OCI-LY1 (cell line): ENCODE measurements at regions not wholly inside any gene's neighbourhood (a gene's known extent, or its start where the extent isn't known, plus 50 kb on each side); places are given as distances from the start of the nearest gene placed in this dataset.

Experiments
- H2AFZ ChIP-seq: fragments of 200-600 bp; sonication (generic), shearing (Covaris generic); 2 replicates; pipeline ENCODE4 v1.6.0; 2014; ENCODE audit warnings: antibody characterized with exemption, mild to moderate bottlenecking, low read length
- H3F3A ChIP-seq: fragments of 200-600 bp; sonication (generic), shearing (Covaris generic); 2 replicates; pipeline ENCODE4 v1.6.0; 2014; ENCODE audit warnings: mild to moderate bottlenecking, antibody characterized with exemption, low read length, moderate library complexity; ENCODE audit not compliant: insufficient read depth
- H3K27ac ChIP-seq: fragments of 200-600 bp; sonication (generic); 2 replicates; pipeline ENCODE4 v1.5.1; 2014; ENCODE audit warnings: low read length, mixed run types, mild to moderate bottlenecking, low read depth; ENCODE audit not compliant: poor library complexity, severe bottlenecking
- H3K27me3 ChIP-seq: fragments of 200-600 bp; sonication (generic); 2 replicates; pipeline ENCODE4 v1.6.0; 2014; ENCODE audit warnings: antibody characterized with exemption, mild to moderate bottlenecking, low read length, moderate library complexity; ENCODE audit not compliant: insufficient read depth
- H3K36me3 ChIP-seq: fragments of 200-600 bp; sonication (generic); 2 replicates; pipeline ENCODE4 v1.6.1; 2014; ENCODE audit warnings: mild to moderate bottlenecking, antibody characterized with exemption, low read length, moderate library complexity, mixed read lengths; ENCODE audit not compliant: insufficient read depth
- H3K4me1 ChIP-seq: fragments of 200-600 bp; sonication (generic); 2 replicates; pipeline ENCODE4 v1.5.1; 2014; ENCODE audit warnings: mild to moderate bottlenecking, low read length, moderate library complexity; ENCODE audit not compliant: insufficient read depth, severe bottlenecking
- H3K4me2 ChIP-seq: fragments of 200-600 bp; sonication (generic), shearing (Covaris generic); 2 replicates; pipeline ENCODE4 v1.6.1; 2014; ENCODE audit warnings: low read length
- H3K4me3 ChIP-seq: fragments of 200-600 bp; sonication (generic); 2 replicates; pipeline ENCODE4 v1.5.1; 2014; ENCODE audit warnings: low read length, low read depth, mild to moderate bottlenecking, mixed read lengths; ENCODE audit not compliant: poor library complexity, severe bottlenecking
- H3K79me2 ChIP-seq: fragments of 200-600 bp; shearing (Covaris generic); 2 replicates; pipeline ENCODE4 v1.6.1; 2016; ENCODE audit warnings: mixed run types, low read length, mixed read lengths; ENCODE audit not compliant: insufficient read depth
- H3K9ac ChIP-seq: fragments of 200-600 bp; sonication (generic), shearing (Covaris generic); 2 replicates; pipeline ENCODE4 v1.6.1; 2014; ENCODE audit warnings: mild to moderate bottlenecking, low read length, mixed read lengths
- H3K9me2 ChIP-seq: fragments of 200-600 bp; sonication (generic), shearing (Covaris generic); 2 replicates; pipeline ENCODE4 v1.6.1; 2014; ENCODE audit warnings: low read depth, mild to moderate bottlenecking, low read length, mixed read lengths
- H3K9me3 ChIP-seq: fragments of 200-600 bp; shearing (Covaris generic); 2 replicates; pipeline ENCODE4 v1.6.1; 2014; ENCODE audit warnings: low read length, mixed read lengths
- H4K20me1 ChIP-seq: fragments of 200-600 bp; sonication (generic), shearing (Covaris generic); 2 replicates; pipeline ENCODE4 v1.6.0; 2016; ENCODE audit warnings: mild to moderate bottlenecking, low read length; ENCODE audit not compliant: insufficient read depth
- CTCF ChIP-seq: fragments of 200-600 bp; sonication (generic), shearing (Covaris generic); IDR thresholded peaks from 2 replicates; pipeline ENCODE4 v1.5.1; 2017; ENCODE audit warnings: mild to moderate bottlenecking, antibody characterized with exemption, low read length, moderate library complexity, mixed read lengths
- EZH2 ChIP-seq: fragments of 200-600 bp; sonication (generic), shearing (Covaris generic); IDR thresholded peaks from 2 replicates; pipeline ENCODE4 v1.8.0; 2017; ENCODE audit warnings: borderline replicate concordance, mixed run types, mild to moderate bottlenecking, antibody characterized with exemption, low read length, moderate library complexity, mixed read lengths

GRCh38 chr20:16804793-16805187, 56.6 kb downstream of the OTOR start:
- no peaks in the 10 kb centered on the region for H3K27me3 ChIP-seq

GRCh38 chr20:16806061-16806460, 57.9 kb downstream of the OTOR start:
- Histone ChIP-seq H4K20me1 (no peaks in the 10 kb centered on the region), H3K9me3 (no peaks in the 10 kb centered on the region), H3K4me1 (no peaks in the 10 kb centered on the region), H3K27me3 (no peaks in the 10 kb centered on the region), H3K4me2 (no peak overlapping the region), H3K36me3 (no peaks in the 10 kb centered on the region), H3K9me2 (no peaks in the 10 kb centered on the region), H3K79me2 (no peaks in the 10 kb centered on the region), H3K4me3 (no peak overlapping the region), H3F3A (no peaks in the 10 kb centered on the region), H3K27ac (no peak overlapping the region), H2AFZ (no peak overlapping the region), H3K9ac (no peak overlapping the region)
- no peak for TF ChIP-seq CTCF
- TF ChIP-seq EZH2 = no peak

More at GRCh38 chr20:16804793-16805187, 56.6 kb downstream of the OTOR start:
- Histone ChIP-seq H3K9ac (no peak overlapping the region), H4K20me1 (no peaks in the 10 kb centered on the region), H3K4me3 (no peak overlapping the region), H3F3A (no peaks in the 10 kb centered on the region), H3K4me2 (no peak overlapping the region), H3K36me3 (no peaks in the 10 kb centered on the region), H3K4me1 (no peaks in the 10 kb centered on the region), H3K9me2 (no peaks in the 10 kb centered on the region), H3K79me2 (no peaks in the 10 kb centered on the region), H2AFZ (no peak overlapping the region), H3K9me3 (no peaks in the 10 kb centered on the region), H3K27ac (no peak overlapping the region)
- TF ChIP-seq CTCF = no peak
- no peak for TF ChIP-seq EZH2

GRCh38 chr20:16806886-16807285, 58.7 kb downstream of the OTOR start:
- Histone ChIP-seq H3K9me2 (no peaks in the 10 kb centered on the region), H2AFZ (no peak overlapping the region), H3K27me3 (no peaks in the 10 kb centered on the region), H3K4me1 (no peaks in the 10 kb centered on the region), H3K9me3 (no peaks in the 10 kb centered on the region), H3K4me2 (no peak overlapping the region), H3K9ac (no peak overlapping the region), H3K36me3 (no peaks in the 10 kb centered on the region), H3F3A (no peaks in the 10 kb centered on the region), H4K20me1 (no peaks in the 10 kb centered on the region), H3K27ac (no peak overlapping the region), H3K79me2 (no peaks in the 10 kb centered on the region), H3K4me3 (no peak overlapping the region)
- no peak for TF ChIP-seq CTCF
- no peak for TF ChIP-seq EZH2
